ENCODE measurements at regions not wholly inside any gene's neighbourhood (a gene's known extent, or its start where the extent isn't known, plus 50 kb on each side); places are given as distances from the start of the nearest gene placed in this dataset.

DNA sequence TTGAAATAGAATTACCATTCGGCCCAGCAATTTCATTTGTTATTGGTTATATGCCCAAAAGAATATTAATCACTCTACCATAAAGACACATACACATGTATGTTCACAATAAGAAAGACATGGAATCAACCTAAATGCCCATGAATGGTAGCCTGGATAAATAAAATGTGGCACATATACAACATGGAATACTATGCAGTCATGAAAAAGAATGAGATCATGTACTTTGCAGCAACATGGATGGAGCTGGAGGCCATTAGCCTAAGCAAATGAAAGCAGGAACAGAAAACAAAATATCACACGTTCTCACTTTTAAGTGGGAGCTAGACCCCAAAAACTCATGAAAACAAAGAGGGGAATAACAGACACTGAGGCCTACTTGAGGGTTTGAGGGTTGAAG is 52.6 kb upstream of the RNGTT start:
- no peak for TF ChIP-seq EZH2 (IDR thresholded peaks at IDR 0.05; ENCODE audit: low read length)
- TF ChIP-seq, protein P1, sequence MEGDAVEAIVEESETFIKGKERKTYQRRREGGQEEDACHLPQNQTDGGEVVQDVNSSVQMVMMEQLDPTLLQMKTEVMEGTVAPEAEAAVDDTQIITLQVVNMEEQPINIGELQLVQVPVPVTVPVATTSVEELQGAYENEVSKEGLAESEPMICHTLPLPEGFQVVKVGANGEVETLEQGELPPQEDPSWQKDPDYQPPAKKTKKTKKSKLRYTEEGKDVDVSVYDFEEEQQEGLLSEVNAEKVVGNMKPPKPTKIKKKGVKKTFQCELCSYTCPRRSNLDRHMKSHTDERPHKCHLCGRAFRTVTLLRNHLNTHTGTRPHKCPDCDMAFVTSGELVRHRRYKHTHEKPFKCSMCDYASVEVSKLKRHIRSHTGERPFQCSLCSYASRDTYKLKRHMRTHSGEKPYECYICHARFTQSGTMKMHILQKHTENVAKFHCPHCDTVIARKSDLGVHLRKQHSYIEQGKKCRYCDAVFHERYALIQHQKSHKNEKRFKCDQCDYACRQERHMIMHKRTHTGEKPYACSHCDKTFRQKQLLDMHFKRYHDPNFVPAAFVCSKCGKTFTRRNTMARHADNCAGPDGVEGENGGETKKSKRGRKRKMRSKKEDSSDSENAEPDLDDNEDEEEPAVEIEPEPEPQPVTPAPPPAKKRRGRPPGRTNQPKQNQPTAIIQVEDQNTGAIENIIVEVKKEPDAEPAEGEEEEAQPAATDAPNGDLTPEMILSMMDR (optimal IDR thresholded peaks at IDR 0.05 in 1 of 3, IDR thresholded peaks at IDR 0.05 in 1 of 3, conservative IDR thresholded peaks at IDR 0.05 in 1 of 3; ENCODE audit: extremely low read depth in 1 of 3, insufficient read depth in 2 of 3, low read length in 3 of 3) = no peak
- Histone ChIP-seq H3K4me2 (ENCODE audit: control insufficient read depth, extremely low read depth, insufficient read depth, low read depth, low read length) (no peak overlapping the region), H3K9me3 (ENCODE audit: control insufficient read depth, low read depth, low read length) (no peaks in the 10 kb centered on the region), H3K4me3 (ENCODE audit: control insufficient read depth in 2 of 3, extremely low read depth in 1 of 3, insufficient read depth in 2 of 3, low read depth in 1 of 3, low read length in 3 of 3) (no peak overlapping the region), H3K4me1 (ENCODE audit: control insufficient read depth, extremely low read depth, insufficient read depth, low read length) (peaks cover 3% of the 10 kb centered on the region), H3K27me3 (ENCODE audit: control insufficient read depth, extremely low read depth, insufficient read depth, low read length) (no peaks in the 10 kb centered on the region), H2AFZ (ENCODE audit: control insufficient read depth, low read length) (no peak overlapping the region), H4K20me1 (ENCODE audit: control insufficient read depth, extremely low read depth, insufficient read depth, low read length) (no peaks in the 10 kb centered on the region), H3K36me3 (ENCODE audit: control insufficient read depth in 2 of 2, extremely low read depth in 1 of 2, insufficient read depth in 2 of 2, low read length in 2 of 2) (no peaks in the 10 kb centered on the region), H3K9ac (ENCODE audit: control insufficient read depth, extremely low read depth, insufficient read depth, low read length) (no peak overlapping the region), H3K79me2 (ENCODE audit: control insufficient read depth, insufficient read depth, low read length) (no peaks in the 10 kb centered on the region), H3K9me1 (ENCODE audit: control insufficient read depth, extremely low read depth, insufficient read depth, low read length) (no peaks in the 10 kb centered on the region), H3K27ac (ENCODE audit: control insufficient read depth, insufficient read depth, low read length) (no peak overlapping the region)
- dilution Hi-C loops (cut with MboI; ENCODE audit: extremely low pct_ligation_motif_present, low sequenced_read_pairs) = no loop called here
- FAIRE-seq (no peak), DNase-seq (ENCODE audit: low read depth, low spot score) (no peak)

DNA sequence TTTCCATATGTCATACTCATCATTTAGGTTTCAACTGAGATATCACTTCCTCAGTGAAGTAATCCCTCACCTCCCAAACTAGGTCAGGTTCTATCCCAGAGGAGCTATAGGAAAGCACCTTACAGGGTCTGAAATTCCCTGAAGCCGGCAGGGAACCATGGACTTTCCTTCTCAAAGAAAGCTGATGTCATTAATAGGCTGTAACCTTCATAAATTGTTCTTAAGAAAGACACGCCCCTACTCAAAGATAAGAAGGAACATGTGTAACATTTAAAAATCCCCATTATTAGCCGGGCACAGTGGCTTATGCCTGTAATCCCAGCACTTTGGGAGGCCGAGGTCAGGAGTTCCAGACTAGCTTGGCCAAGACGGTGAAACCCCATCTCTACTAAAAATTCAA is 50.0 kb upstream of the RNGTT start:
- H3K79me2 ChIP-seq (ENCODE audit: control insufficient read depth, insufficient read depth, low read length) = no peaks in the 10 kb centered on the region
- H3K9me1 ChIP-seq (ENCODE audit: control insufficient read depth, extremely low read depth, insufficient read depth, low read length) = no peaks in the 10 kb centered on the region
- dilution Hi-C loops (cut with MboI; ENCODE audit: extremely low pct_ligation_motif_present, low sequenced_read_pairs) = no loop called here
- H3K4me1 ChIP-seq (ENCODE audit: control insufficient read depth, extremely low read depth, insufficient read depth, low read length) = peaks cover 3% of the 10 kb centered on the region
- no peak overlapping the region for H3K9ac ChIP-seq (ENCODE audit: control insufficient read depth, extremely low read depth, insufficient read depth, low read length)
- H2AFZ ChIP-seq (ENCODE audit: control insufficient read depth, low read length) = no peak overlapping the region
- H4K20me1 ChIP-seq (ENCODE audit: control insufficient read depth, extremely low read depth, insufficient read depth, low read length) = no peaks in the 10 kb centered on the region
- DNase-seq (ENCODE audit: low read depth, low spot score) (no peak), FAIRE-seq (no peak)
- TF ChIP-seq, protein P1 (optimal IDR thresholded peaks at IDR 0.05 in 1 of 3, IDR thresholded peaks at IDR 0.05 in 1 of 3, conservative IDR thresholded peaks at IDR 0.05 in 1 of 3; ENCODE audit: extremely low read depth in 1 of 3, insufficient read depth in 2 of 3, low read length in 3 of 3) = no peak
- TF ChIP-seq EZH2 (IDR thresholded peaks at IDR 0.05; ENCODE audit: low read length) = no peak
- H3K9me3 ChIP-seq (ENCODE audit: control insufficient read depth, low read depth, low read length) = no peaks in the 10 kb centered on the region
- no peak overlapping the region for H3K4me2 ChIP-seq (ENCODE audit: control insufficient read depth, extremely low read depth, insufficient read depth, low read depth, low read length)
- no peaks in the 10 kb centered on the region for H3K36me3 ChIP-seq (ENCODE audit: control insufficient read depth in 2 of 2, extremely low read depth in 1 of 2, insufficient read depth in 2 of 2, low read length in 2 of 2)
- no peak overlapping the region for H3K27ac ChIP-seq (ENCODE audit: control insufficient read depth, insufficient read depth, low read length)
- no peak overlapping the region for H3K4me3 ChIP-seq (ENCODE audit: control insufficient read depth in 2 of 3, extremely low read depth in 1 of 3, insufficient read depth in 2 of 3, low read depth in 1 of 3, low read length in 3 of 3)
- no peaks in the 10 kb centered on the region for H3K27me3 ChIP-seq (ENCODE audit: control insufficient read depth, extremely low read depth, insufficient read depth, low read length)
